NB4 (cell line): ENCODE measurements at regions not wholly inside any gene's neighbourhood (a gene's known extent, or its start where the extent isn't known, plus 50 kb on each side); places are given as distances from the start of the nearest gene placed in this dataset.

Source experiments
- CTCF ChIP-seq: IDR thresholded peaks from one replicate; pipeline ENCODE4 v1.5.1; 2012; ENCODE audit warnings: low read depth, low read length
- MAX ChIP-seq: IDR thresholded peaks from 2 replicates; pipeline ENCODE4 v1.6.1; 2011; ENCODE audit warnings: low read depth, low read length
- POLR2A ChIP-seq: IDR thresholded peaks from 2 replicates; pipeline ENCODE4 v1.6.1; 2011; ENCODE audit warnings: mild to moderate bottlenecking; ENCODE audit not compliant: insufficient read length; ENCODE audit errors: extremely low read depth

- no peak for TF ChIP-seq CTCF
- no peak for TF ChIP-seq POLR2A
- no peak for TF ChIP-seq MAX
Observed at GRCh38 chr2:215839309-215839708, 174.0 kb downstream of the MREG start.
